Activated naive CD4-positive, alpha-beta T cell treated with anti-CD3 and anti-CD28 coated beads, Interleukin-2, amount 50 U/mL, for 24 hours (primary cell): ENCODE measurements at regions not wholly inside any gene's neighbourhood (a gene's known extent, or its start where the extent isn't known, plus 50 kb on each side); places are given as distances from the start of the nearest gene placed in this dataset.
"Not testable (repeated sequence)": the region's sequence is repeated elsewhere in the genome, so short reads cannot be mapped to it uniquely, and the experiment has no call there.

Experiments
- H3K27ac Mint-ChIP-seq: one replicate; pipeline ENCODE4 v1.8.0; 2021; ENCODE audit warnings: mild to moderate bottlenecking, mixed read lengths
- H3K27me3 Mint-ChIP-seq: one replicate; pipeline ENCODE4 v1.8.0; 2021; ENCODE audit warnings: mixed read lengths
- H3K36me3 Mint-ChIP-seq: one replicate; pipeline ENCODE4 v1.8.0; 2021; ENCODE audit warnings: mixed read lengths
- H3K4me1 Mint-ChIP-seq: one replicate; pipeline ENCODE4 v1.8.0; 2021; ENCODE audit warnings: mixed read lengths
- H3K4me3 Mint-ChIP-seq: one replicate; pipeline ENCODE4 v1.8.0; 2021; ENCODE audit warnings: mild to moderate bottlenecking, mixed read lengths
- H3K9me3 Mint-ChIP-seq: one replicate; pipeline ENCODE4 v1.8.0; 2021; ENCODE audit warnings: mixed read lengths

GRCh38 chr6:10343320-10343719 lies 71.6 kb downstream of the TFAP2A start:
- Mint-ChIP-seq H3K27me3 (peaks cover 3% of the 10 kb centered on the region), H3K9me3 (no peaks in the 10 kb centered on the region), H3K36me3 (no peaks in the 10 kb centered on the region), H3K4me3 (no peak overlapping the region), H3K27ac (no peak overlapping the region), H3K4me1 (no peaks in the 10 kb centered on the region)

- Mint-ChIP-seq H3K4me3 (no peak overlapping the region), H3K9me3 (no peaks in the 10 kb centered on the region), H3K27me3 (peaks cover 4% of the 10 kb centered on the region), H3K4me1 (no peaks in the 10 kb centered on the region), H3K36me3 (no peaks in the 10 kb centered on the region), H3K27ac (no peak overlapping the region)
Observed at GRCh38 chr6:10341605-10342004, 73.3 kb downstream of the TFAP2A start.

DNA sequence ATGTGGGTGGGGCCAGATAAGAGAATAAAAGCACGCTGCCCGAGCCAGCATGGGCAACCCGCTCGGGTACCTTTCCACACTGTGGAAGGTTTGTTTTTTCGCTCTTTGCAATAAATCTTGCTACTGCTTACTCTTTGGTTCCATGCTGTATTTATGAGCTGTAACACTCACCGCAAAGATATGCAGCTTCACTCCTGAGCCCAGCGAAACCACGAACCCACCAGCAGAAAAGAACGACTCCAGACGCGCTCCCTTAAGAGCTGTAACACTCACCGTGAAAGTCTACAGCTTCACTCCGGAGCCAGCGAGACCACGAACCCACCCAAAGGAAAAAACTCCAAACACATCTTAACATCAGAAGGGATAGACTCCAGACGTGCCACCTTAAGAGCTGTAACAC lies 76.7 kb downstream of the TFAP2A start:
- no peaks in the 10 kb centered on the region for H3K36me3 Mint-ChIP-seq
- H3K27me3 Mint-ChIP-seq: peaks cover 4% of the 10 kb centered on the region
- no peak overlapping the region for H3K4me3 Mint-ChIP-seq
- no peaks in the 10 kb centered on the region for H3K9me3 Mint-ChIP-seq
- H3K4me1 Mint-ChIP-seq: no peaks in the 10 kb centered on the region
- H3K27ac Mint-ChIP-seq: no peak overlapping the region

DNA sequence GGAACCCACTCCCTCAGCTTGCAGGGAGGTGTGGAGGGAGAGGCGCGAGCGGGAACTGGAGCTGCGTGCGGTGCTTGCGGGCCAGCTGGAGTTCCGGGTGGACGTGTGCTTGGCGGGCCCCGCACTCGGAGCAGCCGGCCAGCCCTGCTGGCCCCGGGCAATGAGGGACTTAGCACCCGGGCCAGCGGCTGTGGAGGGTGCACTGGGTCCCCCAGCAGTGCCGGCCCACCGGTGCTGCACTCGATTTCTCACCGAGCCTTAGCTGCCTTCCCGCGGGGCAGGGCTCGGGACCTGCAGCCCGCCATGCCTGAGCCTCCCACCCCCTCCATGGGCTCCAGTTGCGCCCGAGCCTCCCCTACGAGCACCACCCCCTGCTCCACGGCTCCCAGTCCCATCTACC lies 77.5 kb downstream of the TFAP2A start:
- H3K36me3 Mint-ChIP-seq, H3K4me3 Mint-ChIP-seq, H3K4me1 Mint-ChIP-seq, H3K9me3 Mint-ChIP-seq, H3K27me3 Mint-ChIP-seq, H3K27ac Mint-ChIP-seq: not testable (repeated sequence)

DNA sequence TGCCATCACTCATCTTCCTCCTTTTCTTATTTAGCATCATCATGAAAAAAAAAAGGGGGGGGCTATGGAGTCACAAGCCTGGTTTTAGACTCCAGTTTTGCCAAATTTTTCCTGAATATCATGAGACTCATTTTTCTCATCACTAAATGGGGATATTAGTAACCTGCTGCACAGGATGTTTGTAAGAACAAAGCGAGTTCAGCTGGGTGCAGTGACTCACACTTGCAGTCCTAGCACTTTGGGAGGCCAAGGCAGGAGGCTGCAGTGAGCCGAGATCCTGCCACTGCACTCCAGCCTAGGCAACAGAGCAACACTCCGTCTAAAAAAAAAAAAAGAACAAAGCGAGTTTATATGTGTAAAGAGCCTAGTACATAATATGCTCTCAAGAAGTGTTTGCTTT lies 82.8 kb downstream of the TFAP2A start:
- no peaks in the 10 kb centered on the region for H3K9me3 Mint-ChIP-seq
- H3K27me3 Mint-ChIP-seq: peaks cover 3% of the 10 kb centered on the region

GRCh38 chr6:10331334-10331968 lies 83.4 kb downstream of the TFAP2A start:
- Mint-ChIP-seq H3K9me3 (no peaks in the 10 kb centered on the region), H3K36me3 (no peaks in the 10 kb centered on the region), H3K27ac (no peak overlapping the region), H3K4me1 (no peaks in the 10 kb centered on the region), H3K4me3 (no peak overlapping the region), H3K27me3 (peaks cover 2% of the 10 kb centered on the region)

More for the DNA sequence above, 82.8 kb downstream of the TFAP2A start:
- H3K36me3 Mint-ChIP-seq: no peaks in the 10 kb centered on the region
- H3K27ac Mint-ChIP-seq: no peak overlapping the region
- H3K4me3 Mint-ChIP-seq: no peak overlapping the region
- H3K4me1 Mint-ChIP-seq: no peaks in the 10 kb centered on the region

DNA sequence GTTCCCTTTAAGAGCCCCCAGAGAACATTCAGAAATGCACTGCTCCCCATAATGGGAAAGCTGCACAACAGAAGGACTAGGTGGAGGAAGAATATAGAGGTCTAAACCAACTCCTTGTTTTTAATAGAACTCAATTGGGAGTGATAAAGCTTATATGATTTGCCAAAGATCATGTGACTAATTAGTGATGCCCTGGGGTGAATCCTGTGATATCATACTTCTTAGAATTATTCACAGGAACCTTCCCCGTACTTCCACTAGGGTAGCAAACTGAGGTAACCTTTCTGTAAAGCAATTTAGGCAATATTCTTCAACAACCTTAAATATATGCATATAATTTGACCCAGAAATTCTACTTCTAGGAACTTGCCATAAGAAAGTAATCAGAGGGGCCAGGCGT lies 84.4 kb downstream of the TFAP2A start:
- Mint-ChIP-seq H3K9me3 (no peaks in the 10 kb centered on the region), H3K4me3 (no peak overlapping the region), H3K27me3 (peaks cover 2% of the 10 kb centered on the region), H3K4me1 (no peaks in the 10 kb centered on the region), H3K27ac (no peak overlapping the region), H3K36me3 (no peaks in the 10 kb centered on the region)

DNA sequence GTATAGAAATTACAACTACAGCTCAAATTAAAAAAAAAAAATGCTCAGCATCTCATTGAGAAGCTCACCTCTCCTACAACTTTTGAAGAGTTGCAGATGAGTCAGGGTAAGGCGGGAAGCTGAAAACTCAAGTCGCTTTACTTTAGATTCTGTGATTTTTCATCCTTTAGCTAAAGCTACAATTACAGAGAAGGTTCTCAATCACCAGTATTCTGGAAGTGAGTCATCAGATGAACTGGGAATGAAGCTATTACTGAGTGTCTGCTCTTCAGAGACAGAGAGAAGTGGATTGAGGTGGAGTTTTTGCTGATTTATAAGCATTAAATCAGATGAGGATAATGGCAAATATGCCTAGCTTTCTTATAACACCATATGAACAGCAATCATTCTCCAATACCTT lies 91.9 kb downstream of the TFAP2A start:
- Mint-ChIP-seq H3K9me3 (no peaks in the 10 kb centered on the region), H3K27me3 (peaks cover 2% of the 10 kb centered on the region), H3K36me3 (no peaks in the 10 kb centered on the region), H3K4me1 (no peaks in the 10 kb centered on the region), H3K4me3 (no peak overlapping the region), H3K27ac (no peak overlapping the region)

GRCh38 chr6:10320291-10320690 lies 94.6 kb downstream of the TFAP2A start:
- Mint-ChIP-seq H3K36me3 (no peaks in the 10 kb centered on the region), H3K9me3 (no peaks in the 10 kb centered on the region), H3K27me3 (peaks cover 9% of the 10 kb centered on the region), H3K27ac (no peak overlapping the region), H3K4me1 (no peaks in the 10 kb centered on the region), H3K4me3 (no peak overlapping the region)

- H3K27me3 Mint-ChIP-seq: peaks cover 9% of the 10 kb centered on the region
Observed at GRCh38 chr6:10316373-10316721, 98.5 kb downstream of the TFAP2A start.

DNA sequence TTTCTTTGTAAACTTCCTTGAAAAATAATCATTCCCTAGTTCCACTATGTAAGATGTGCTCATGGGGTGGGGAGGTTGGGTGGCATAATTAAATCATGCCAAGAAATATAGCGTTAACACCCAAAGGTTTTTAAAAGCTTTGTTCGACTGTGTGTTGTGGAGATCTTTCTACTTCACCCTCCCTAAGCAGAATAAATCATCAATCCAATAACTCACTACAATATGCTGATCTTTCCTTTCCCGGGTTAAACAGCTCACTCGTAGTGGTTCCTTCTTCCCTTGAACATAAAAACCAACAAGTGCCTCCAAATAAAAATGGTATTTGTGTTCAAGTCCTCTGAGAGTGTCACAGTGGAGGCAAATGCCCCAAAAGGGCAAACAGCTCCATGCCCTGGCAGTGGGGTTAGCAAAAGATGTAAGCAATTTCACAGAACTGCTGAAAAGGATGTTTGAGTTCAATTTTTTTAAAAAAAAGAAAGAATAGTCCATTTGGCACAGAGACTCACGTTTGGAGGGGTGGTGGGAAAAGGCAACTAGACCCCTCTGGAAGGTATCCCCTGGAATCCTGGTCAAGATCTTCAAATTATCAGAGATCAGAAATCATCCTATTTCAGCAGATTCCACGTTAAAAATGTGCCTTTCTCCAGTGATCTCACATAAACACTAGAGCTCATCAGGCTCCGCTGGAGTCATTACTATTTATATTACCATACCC lies 99.1 kb downstream of the TFAP2A start:
- H3K27me3 Mint-ChIP-seq: peaks cover 8% of the 10 kb centered on the region

More at GRCh38 chr6:10316373-10316721, 98.5 kb downstream of the TFAP2A start:
- no peak overlapping the region for H3K4me3 Mint-ChIP-seq
- H3K9me3 Mint-ChIP-seq: no peaks in the 10 kb centered on the region
- H3K36me3 Mint-ChIP-seq: no peaks in the 10 kb centered on the region
- H3K4me1 Mint-ChIP-seq: no peaks in the 10 kb centered on the region
- no peak overlapping the region for H3K27ac Mint-ChIP-seq

GRCh38 chr6:10315034-10315433 lies 99.8 kb downstream of the TFAP2A start:
- H3K4me3 Mint-ChIP-seq: no peak overlapping the region
- no peaks in the 10 kb centered on the region for H3K4me1 Mint-ChIP-seq
- H3K36me3 Mint-ChIP-seq: no peaks in the 10 kb centered on the region
- H3K27ac Mint-ChIP-seq: no peak overlapping the region
- no peaks in the 10 kb centered on the region for H3K9me3 Mint-ChIP-seq
- H3K27me3 Mint-ChIP-seq: peaks cover 8% of the 10 kb centered on the region

More for the DNA sequence above, 99.1 kb downstream of the TFAP2A start:
- no peaks in the 10 kb centered on the region for H3K36me3 Mint-ChIP-seq
- H3K27ac Mint-ChIP-seq: no peak overlapping the region
- no peaks in the 10 kb centered on the region for H3K9me3 Mint-ChIP-seq
- no peaks in the 10 kb centered on the region for H3K4me1 Mint-ChIP-seq
- H3K4me3 Mint-ChIP-seq: no peak overlapping the region

DNA sequence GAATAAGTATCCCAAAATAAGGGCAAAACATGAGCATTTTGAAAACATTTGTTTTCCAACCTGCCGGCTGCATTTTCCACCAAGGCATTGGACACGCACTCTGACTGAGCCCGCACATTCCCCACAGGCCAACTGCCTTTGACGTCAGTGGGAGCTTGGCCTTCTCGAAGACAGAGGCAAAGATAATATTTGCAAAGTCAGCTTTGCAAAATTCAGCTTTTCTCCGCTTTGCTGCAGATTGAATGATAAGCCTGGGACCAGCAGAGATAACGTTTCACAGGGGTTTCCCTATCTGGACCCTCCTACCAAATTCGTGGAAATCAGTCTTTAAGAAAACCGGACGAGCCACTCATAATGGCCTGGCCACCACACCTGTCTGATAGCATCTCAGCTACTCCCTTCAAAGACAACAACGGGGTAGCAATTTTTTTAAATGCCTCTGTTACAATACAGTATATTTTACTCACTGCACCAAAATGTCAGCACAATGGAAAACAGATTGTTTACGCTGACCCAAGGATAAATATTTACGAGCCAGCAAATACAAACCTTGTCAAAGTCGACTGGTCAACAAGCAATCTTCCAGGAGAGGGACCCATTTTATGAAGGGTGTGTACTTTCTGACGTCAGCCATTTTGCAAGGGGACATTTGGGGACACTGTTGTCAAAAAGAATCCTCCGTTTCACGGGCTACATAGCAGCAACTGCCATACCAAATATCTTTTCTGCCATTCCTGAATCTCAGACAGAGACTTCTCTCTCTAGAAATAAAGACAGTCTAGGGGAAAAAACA lies 100.5 kb downstream of the TFAP2A start:
- Mint-ChIP-seq H3K27ac (no peak overlapping the region), H3K4me1 (no peaks in the 10 kb centered on the region), H3K4me3 (no peak overlapping the region), H3K36me3 (no peaks in the 10 kb centered on the region), H3K27me3 (peaks cover 8% of the 10 kb centered on the region), H3K9me3 (no peaks in the 10 kb centered on the region)

DNA sequence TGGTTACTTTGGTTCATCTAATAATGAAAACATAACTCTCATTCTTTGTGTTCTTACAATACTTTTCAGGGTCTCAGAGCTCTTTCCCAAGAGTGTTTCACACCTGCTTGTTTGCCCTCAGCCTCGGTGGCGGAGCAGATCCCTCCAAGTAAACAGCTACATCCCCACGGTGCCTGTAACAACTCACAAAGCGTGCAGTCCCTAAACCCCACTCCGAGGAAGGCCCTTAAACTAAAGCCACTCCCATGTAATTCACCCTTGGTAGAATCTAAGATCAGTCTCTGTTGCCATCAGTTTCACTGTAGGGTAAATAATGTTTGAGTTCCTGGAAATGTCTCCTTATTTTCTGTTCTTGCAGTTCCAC lies 101.1 kb downstream of the TFAP2A start:
- peaks cover 8% of the 10 kb centered on the region for H3K27me3 Mint-ChIP-seq
- H3K4me3 Mint-ChIP-seq: no peak overlapping the region
- H3K9me3 Mint-ChIP-seq: no peaks in the 10 kb centered on the region
- no peak overlapping the region for H3K27ac Mint-ChIP-seq
- no peaks in the 10 kb centered on the region for H3K4me1 Mint-ChIP-seq
- H3K36me3 Mint-ChIP-seq: no peaks in the 10 kb centered on the region

DNA sequence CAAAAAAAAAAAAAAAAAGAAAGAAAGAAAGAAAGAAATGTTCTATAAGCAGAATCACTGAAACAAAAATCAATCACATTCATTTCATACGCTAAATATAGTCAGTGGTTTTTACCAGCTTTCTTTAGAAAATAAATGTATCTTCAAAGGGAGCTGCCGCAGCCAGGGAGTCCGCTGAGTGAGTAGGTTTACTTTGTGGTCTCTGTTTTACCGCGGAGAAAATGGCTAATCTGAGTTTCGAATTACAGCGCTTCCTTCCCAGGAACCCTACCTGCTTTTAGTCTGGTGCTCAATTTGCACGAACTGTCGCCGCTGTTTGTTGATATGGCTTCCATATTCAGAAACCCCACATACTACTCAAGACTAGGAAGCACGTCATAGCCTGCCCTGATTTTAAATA lies 102.4 kb downstream of the TFAP2A start:
- no peak overlapping the region for H3K27ac Mint-ChIP-seq
- H3K36me3 Mint-ChIP-seq: no peaks in the 10 kb centered on the region
- H3K27me3 Mint-ChIP-seq: peaks cover 4% of the 10 kb centered on the region
- no peaks in the 10 kb centered on the region for H3K9me3 Mint-ChIP-seq
- H3K4me1 Mint-ChIP-seq: no peaks in the 10 kb centered on the region
- no peak overlapping the region for H3K4me3 Mint-ChIP-seq
